Stomach (tissue), 4 donors: ENCODE measurements at regions not wholly inside any gene's neighbourhood (a gene's known extent, or its start where the extent isn't known, plus 50 kb on each side); places are given as distances from the start of the nearest gene placed in this dataset.

ENCODE experiments used
- EP300 ChIP-seq: sonication (generic); formaldehyde crosslinking; IDR thresholded peaks from one replicate; pipeline ENCODE4 v1.6.1; 2017; ENCODE audit warnings: antibody characterized with exemption
- POLR2A ChIP-seq, 4 donors: fragments of 450-650 bp; IDR thresholded peaks; one replicate each; pipeline ENCODE4 v1.6.1; 2016; ENCODE audit warnings: antibody characterized with exemption in 4 of 4, control low read depth in 2 of 4, mild to moderate bottlenecking in 1 of 4, moderate library complexity in 1 of 4
- POLR2AphosphoS5 ChIP-seq, 3 donors: sonication (generic); formaldehyde crosslinking; IDR thresholded peaks; one replicate each; pipeline ENCODE4 v1.6.1; 2016; ENCODE audit warnings: antibody characterized with exemption in 3 of 3
- TF ChIP-seq, protein P1 (sequence below), 7 experiments: fragments of 450-650 bp in 4 of 7; fragments of 200-600 bp in 3 of 7; sonication (generic) in 3 of 7; IDR thresholded peaks; one replicate each; pipeline ENCODE4 v1.5.1; 2016 to 2019; ENCODE audit warnings: antibody characterized with exemption in 7 of 7, control low read depth in 2 of 7, mild to moderate bottlenecking in 1 of 7

DNA sequence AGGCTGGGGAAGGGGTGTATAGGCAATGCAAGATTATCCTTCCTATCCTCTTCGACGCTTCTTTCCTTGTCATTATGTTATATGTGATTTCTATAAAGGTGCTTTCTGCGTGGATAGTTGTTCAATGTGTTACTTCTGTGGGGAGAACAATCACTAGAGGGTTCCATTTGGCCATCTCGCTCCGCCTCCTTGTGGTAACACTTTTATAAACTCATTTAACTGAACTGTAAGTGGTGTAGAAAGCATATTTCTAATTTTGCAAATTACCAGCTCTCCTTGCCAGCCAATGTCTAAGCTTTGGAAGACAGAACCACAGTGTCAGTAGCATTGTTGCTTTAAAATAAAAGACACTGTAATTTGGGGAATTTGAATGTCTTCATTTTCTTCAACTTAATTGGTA lies 1093.7 kb upstream of the MIR17HG start:
- TF ChIP-seq, protein P1, sequence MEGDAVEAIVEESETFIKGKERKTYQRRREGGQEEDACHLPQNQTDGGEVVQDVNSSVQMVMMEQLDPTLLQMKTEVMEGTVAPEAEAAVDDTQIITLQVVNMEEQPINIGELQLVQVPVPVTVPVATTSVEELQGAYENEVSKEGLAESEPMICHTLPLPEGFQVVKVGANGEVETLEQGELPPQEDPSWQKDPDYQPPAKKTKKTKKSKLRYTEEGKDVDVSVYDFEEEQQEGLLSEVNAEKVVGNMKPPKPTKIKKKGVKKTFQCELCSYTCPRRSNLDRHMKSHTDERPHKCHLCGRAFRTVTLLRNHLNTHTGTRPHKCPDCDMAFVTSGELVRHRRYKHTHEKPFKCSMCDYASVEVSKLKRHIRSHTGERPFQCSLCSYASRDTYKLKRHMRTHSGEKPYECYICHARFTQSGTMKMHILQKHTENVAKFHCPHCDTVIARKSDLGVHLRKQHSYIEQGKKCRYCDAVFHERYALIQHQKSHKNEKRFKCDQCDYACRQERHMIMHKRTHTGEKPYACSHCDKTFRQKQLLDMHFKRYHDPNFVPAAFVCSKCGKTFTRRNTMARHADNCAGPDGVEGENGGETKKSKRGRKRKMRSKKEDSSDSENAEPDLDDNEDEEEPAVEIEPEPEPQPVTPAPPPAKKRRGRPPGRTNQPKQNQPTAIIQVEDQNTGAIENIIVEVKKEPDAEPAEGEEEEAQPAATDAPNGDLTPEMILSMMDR (IDR thresholded peaks at IDR 0.05): no peak
- no peak for TF ChIP-seq EP300
- TF ChIP-seq POLR2AphosphoS5 (IDR thresholded peaks at IDR 0.05): no peak
- TF ChIP-seq POLR2A (IDR thresholded peaks at IDR 0.05): no peak
